Ovary (tissue), 7 donors: ENCODE measurements at regions not wholly inside any gene's neighbourhood (a gene's known extent, or its start where the extent isn't known, plus 50 kb on each side); places are given as distances from the start of the nearest gene placed in this dataset.

ENCODE experiments used
- DNase-seq, 5 donors: peaks; one replicate each; pipeline ENCODE4 v3.0.0-alpha.2; 2019 to 2020
- H3K27ac ChIP-seq, 2 donors: fragments of 200-600 bp; one replicate each; pipeline versions ENCODE4 v1.5.1 to v1.8.0; 2019 to 2022
- H3K27me3 ChIP-seq: fragments of 200-600 bp; one replicate; pipeline ENCODE4 v1.8.0; 2022
- H3K36me3 ChIP-seq: fragments of 200-600 bp; sonication (generic); one replicate; pipeline ENCODE4 v1.5.1; 2019
- H3K4me1 ChIP-seq: one replicate; pipeline ENCODE4 v1.8.1; 2013; ENCODE audit warnings: mild to moderate bottlenecking, moderate library complexity; ENCODE audit not compliant: insufficient read depth
- H3K4me3 ChIP-seq: fragments of 200-600 bp; sonication (generic); one replicate; pipeline ENCODE4 v1.5.1; 2017
- H3K9me3 ChIP-seq, 2 donors: fragments of 200-600 bp in 1 of 2; sonication (generic) in 1 of 2; one replicate each; pipeline versions ENCODE4 v1.5.1 to v1.8.1; 2013 to 2019; ENCODE audit warnings: mild to moderate bottlenecking in 1 of 2, moderate library complexity in 1 of 2
- CTCF ChIP-seq, 3 donors: fragments of 450-650 bp in 2 of 3; fragments of 200-600 bp in 1 of 3; IDR thresholded peaks; one replicate each; pipeline versions ENCODE4 v1.5.1 to v1.8.0; 2016 to 2022; ENCODE audit warnings: antibody characterized with exemption in 3 of 3, mild to moderate bottlenecking in 1 of 3
- EP300 ChIP-seq: sonication (generic); formaldehyde crosslinking; IDR thresholded peaks from one replicate; pipeline ENCODE4 v1.6.1; 2017; ENCODE audit warnings: antibody characterized with exemption
- POLR2A ChIP-seq: fragments of 450-650 bp; IDR thresholded peaks from one replicate; pipeline ENCODE4 v1.6.1; 2017; ENCODE audit warnings: antibody characterized with exemption, mild to moderate bottlenecking, moderate library complexity
- WGBS, 3 donors: extraction: QIAGEN DNeasy Blood & Tissue Kit in 1 of 3; methylation state at CpG; one replicate each; pipeline versions ENCODE4 v1.1.5 to v1.1.7; 2013 to 2017; 5-methylcytosine and 5-hydroxymethylcytosine counted together
- intact Hi-C, 4 donors: fragments of 100-400 bp; cut with DNase I; formaldehyde crosslinking; loops; one replicate each; pipeline versions ENCODE4 v1.11.0 to v1.15.1; 2022 to 2023
- donor health status: DM: no; HTN: no; CAD: no; lungs with moderate emphysema.
- donor health status: DM: no; HTN: no; CAD: no.
- donor health status: Bipolar disorder and iron deficiency.
- donor health status: DM: no; HTN: no; CAD: no.
- donor health status: DM: yes; HTN: yes; CAD: no.

DNA sequence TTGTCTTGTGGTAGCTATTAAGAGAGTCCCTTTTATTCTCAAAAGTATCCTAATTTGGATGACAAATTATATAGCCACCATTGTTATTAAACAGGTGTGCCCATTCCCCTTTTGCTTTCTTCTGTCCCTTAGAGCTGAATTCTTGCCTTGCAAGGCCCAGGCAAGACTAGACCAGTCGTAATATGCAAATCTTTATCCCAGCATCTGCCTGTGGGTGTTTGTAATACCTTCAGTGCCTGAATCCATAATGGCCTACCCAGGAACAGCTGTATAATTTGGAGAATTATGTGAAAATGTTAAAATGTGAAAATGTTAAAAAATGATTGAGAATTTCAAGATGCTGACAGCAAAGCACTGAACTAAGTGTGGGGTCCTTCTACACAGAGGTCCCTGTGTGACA, 403.0 kb upstream of the RBMS3 start:
- intact Hi-C loops = no loop called here
- no peak for TF ChIP-seq POLR2A
- no peak for TF ChIP-seq CTCF (IDR thresholded peaks at IDR 0.05)
- TF ChIP-seq EP300 = no peak
- whole genome bisulfite sequencing, 3 donors = 78 to 89% (median 88%) methylated on average over 1 of the region's 1 CpG

GRCh38 chr3:28890373-28890772, 390.5 kb upstream of the RBMS3 start:
- Histone ChIP-seq H3K9me3 (no peaks in the 10 kb centered on the region), H3K27me3 (no peaks in the 10 kb centered on the region), H3K36me3 (no peaks in the 10 kb centered on the region), H3K4me1 (no peaks in the 10 kb centered on the region), H3K27ac (no peak overlapping the region), H3K4me3 (no peak overlapping the region)
- DNase-seq = no peak
- 69 to 74% (median 72%) methylated on average over 1 of the region's 1 CpG for WGBS, 3 donors
- intact Hi-C loops = no loop called here
- no peak for TF ChIP-seq CTCF (IDR thresholded peaks at IDR 0.05)
- TF ChIP-seq EP300 = no peak
- TF ChIP-seq POLR2A = no peak

More for the DNA sequence above, 403.0 kb upstream of the RBMS3 start:
- no peak overlapping the region for H3K27ac ChIP-seq
- no peak overlapping the region for H3K4me3 ChIP-seq
- H3K36me3 ChIP-seq = no peaks in the 10 kb centered on the region
- no peak for DNase-seq
- no peaks in the 10 kb centered on the region for H3K4me1 ChIP-seq
- no peaks in the 10 kb centered on the region for H3K9me3 ChIP-seq
- H3K27me3 ChIP-seq = no peaks in the 10 kb centered on the region

- H3K36me3 ChIP-seq = no peaks in the 10 kb centered on the region
- no peak overlapping the region for H3K27ac ChIP-seq
- H3K4me3 ChIP-seq = no peak overlapping the region
- H3K4me1 ChIP-seq = no peaks in the 10 kb centered on the region
- H3K27me3 ChIP-seq = no peaks in the 10 kb centered on the region
- TF ChIP-seq EP300 (no peak), CTCF (IDR thresholded peaks at IDR 0.05) (no peak), POLR2A (no peak)
- intact Hi-C loops = no loop called here
- WGBS, 3 donors = 92 to 97% (median 96%) methylated on average over 4 of the region's 4 CpGs
- no peak for DNase-seq
- no peaks in the 10 kb centered on the region for H3K9me3 ChIP-seq
These were observed 389.4 kb upstream of the RBMS3 start for GRCh38 chr3:28891485-28891884.

DNA sequence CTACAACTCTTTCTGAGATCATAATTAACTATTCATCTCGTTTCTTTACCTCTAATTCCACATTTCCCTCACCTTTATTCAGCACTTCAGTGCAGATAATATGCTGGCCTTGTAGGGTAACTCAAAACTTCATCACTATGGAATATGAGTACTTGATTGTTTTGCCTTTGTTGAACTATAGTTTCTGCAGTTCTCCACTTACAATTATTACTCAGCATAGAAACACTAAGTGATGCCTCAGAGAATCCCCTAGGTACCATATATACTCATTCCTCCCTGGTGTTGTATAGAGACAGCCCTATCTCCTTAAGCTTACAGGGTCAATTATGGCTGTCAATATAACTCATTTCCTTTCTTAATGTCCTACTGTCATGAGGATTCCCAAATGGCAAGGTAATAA, 380.6 kb upstream of the RBMS3 start:
- Histone ChIP-seq H3K27ac (no peak overlapping the region), H3K27me3 (no peaks in the 10 kb centered on the region), H3K36me3 (no peaks in the 10 kb centered on the region), H3K4me3 (no peak overlapping the region), H3K9me3 (no peaks in the 10 kb centered on the region), H3K4me1 (no peaks in the 10 kb centered on the region)
- intact Hi-C loops = no loop called here
- TF ChIP-seq CTCF (IDR thresholded peaks at IDR 0.05) (no peak), POLR2A (no peak), EP300 (no peak)
- 58 to 75% (median 60%) methylated on average over 1 of the region's 1 CpG for WGBS, 3 donors
- no peak for DNase-seq

GRCh38 chr3:28901018-28901417, 379.9 kb upstream of the RBMS3 start:
- H3K4me1 ChIP-seq = no peaks in the 10 kb centered on the region

More at GRCh38 chr3:28901018-28901417, 379.9 kb upstream of the RBMS3 start:
- Histone ChIP-seq H3K27me3 (no peaks in the 10 kb centered on the region), H3K36me3 (no peaks in the 10 kb centered on the region), H3K4me3 (no peak overlapping the region), H3K27ac (no peak overlapping the region), H3K9me3 (no peaks in the 10 kb centered on the region)
- no peak for TF ChIP-seq POLR2A
- no peak for TF ChIP-seq EP300
- TF ChIP-seq CTCF (IDR thresholded peaks at IDR 0.05) = no peak
- DNase-seq = no peak
- intact Hi-C loops = no loop called here
